ENCODE measurements at regions not wholly inside any gene's neighbourhood (a gene's known extent, or its start where the extent isn't known, plus 50 kb on each side); places are given as distances from the start of the nearest gene placed in this dataset.

DNA sequence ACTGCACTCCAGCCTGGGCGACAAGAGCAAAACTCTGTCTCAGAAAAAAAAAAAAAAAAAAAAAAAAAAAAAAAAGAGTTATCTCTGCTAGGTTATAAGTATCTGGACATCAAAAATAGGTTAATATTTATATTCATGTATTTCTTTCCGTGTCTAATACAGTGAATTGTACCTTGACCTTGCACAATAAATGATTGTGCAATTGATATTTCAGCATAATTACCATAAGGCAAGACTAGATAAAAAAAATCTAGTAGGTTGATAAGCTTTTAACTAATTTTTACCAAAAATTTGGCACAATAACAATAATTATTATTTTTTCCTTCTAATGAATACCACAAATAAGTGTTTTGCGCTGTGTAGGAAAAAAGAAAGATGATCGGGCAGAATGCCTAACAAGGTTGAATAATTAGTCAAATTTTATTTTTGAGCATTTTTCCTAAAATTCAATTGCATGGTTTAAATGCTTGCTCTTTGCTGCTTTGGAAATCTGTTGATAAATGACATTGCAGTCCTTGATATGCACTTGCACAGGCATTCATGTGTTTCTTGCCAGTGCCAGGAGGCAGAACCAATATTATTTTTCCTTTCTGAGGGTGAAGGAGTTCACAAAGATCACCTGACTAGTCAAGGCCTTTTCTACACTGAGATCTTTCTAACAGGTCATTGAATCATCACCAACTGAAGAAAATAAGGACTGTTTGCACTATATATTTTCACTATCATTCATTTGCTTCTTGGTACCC, 127.5 kb downstream of the ARRDC3 start:
- no peak for TF ChIP-seq EZH2 (IDR thresholded peaks at IDR 0.05; ENCODE audit: low read length)
- TF ChIP-seq CTCF (optimal IDR thresholded peaks at IDR 0.05 in 1 of 3, IDR thresholded peaks at IDR 0.05 in 1 of 3, conservative IDR thresholded peaks at IDR 0.05 in 1 of 3; ENCODE audit: extremely low read depth in 1 of 3, insufficient read depth in 2 of 3, low read length in 3 of 3) = no peak
